B cell (primary cell): ENCODE measurements at regions not wholly inside any gene's neighbourhood (a gene's known extent, or its start where the extent isn't known, plus 50 kb on each side); places are given as distances from the start of the nearest gene placed in this dataset.

ENCODE experiments used
- ATAC-seq: fragments of 200-7000 bp; cut with Tn5 transposase; one replicate; pipeline ENCODE4 v1.10.0; 2021; ENCODE audit warnings: low read depth, mild to moderate bottlenecking, moderate number of reproducible peaks, moderate library complexity
- CTCF ChIA-PET: fragments of 350-600 bp; sonication (Branson Sonifier 250); formaldehyde crosslinking; loops from one replicate; lab custom pipeline; 2021; ENCODE audit warnings: antibody characterized with exemption, inconsistent platforms; lab: Charles Lee
- POLR2A ChIA-PET: fragments of 350-600 bp; sonication (Branson Sonifier 250); formaldehyde crosslinking; loops from one replicate; lab custom pipeline; 2021; ENCODE audit warnings: antibody characterized with exemption; lab: Charles Lee
- DNase-seq: peaks from one replicate; pipeline ENCODE4 v3.0.0; 2013
- H2AFZ ChIP-seq: 2 replicates; pipeline ENCODE4 v1.6.1; 2012; ENCODE audit warnings: mild to moderate bottlenecking, low read depth, low read length; ENCODE audit not compliant: insufficient read depth, poor library complexity, severe bottlenecking
- H3K27ac ChIP-seq, 2 donors: 1 replicate in 1 of 2; 2 replicates in 1 of 2; pipeline ENCODE4 v1.5.1; 2012 to 2013; ENCODE audit warnings: low read length in 2 of 2, mild to moderate bottlenecking in 2 of 2, moderate library complexity in 1 of 2
- H3K27me3 ChIP-seq, 4 experiments: fragments of 200-600 bp in 1 of 4; sonication (generic) in 1 of 4; replicated peaks in 1 of 4; 1 replicate in 2 of 4; 2 replicates in 2 of 4; pipeline versions ENCODE4 v1.6.1 to v1.7.0; 2013 to 2016; ENCODE audit warnings: low read length in 3 of 4, mild to moderate bottlenecking in 2 of 4, mixed read lengths in 1 of 4, moderate library complexity in 1 of 4; ENCODE audit not compliant: insufficient read depth in 4 of 4, control insufficient read depth in 3 of 4; ENCODE audit errors: control extremely low read depth in 1 of 4
- H3K36me3 ChIP-seq, 2 experiments: replicated peaks in 1 of 2; 1 replicate in 1 of 2; 2 replicates in 1 of 2; pipeline versions ENCODE4 v1.6.1 to v1.7.1; 2013; ENCODE audit warnings: low read length in 1 of 2; ENCODE audit not compliant: insufficient read depth in 2 of 2, control insufficient read depth in 1 of 2; ENCODE audit errors: control extremely low read depth in 1 of 2, extremely low read depth in 1 of 2
- H3K4me1 ChIP-seq, 2 donors: fragments of 200-600 bp in 1 of 2; sonication (generic) in 1 of 2; 1 replicate in 1 of 2; 2 replicates in 1 of 2; pipeline versions ENCODE4 v1.5.1 to v1.6.1; 2013 to 2017; ENCODE audit warnings: low read length in 2 of 2; ENCODE audit not compliant: control insufficient read depth in 2 of 2, insufficient read depth in 2 of 2
- H3K4me2 ChIP-seq: replicated peaks from 2 replicates; pipeline ENCODE3; 2012; ENCODE audit warnings: mild to moderate bottlenecking, low read depth, low read length; ENCODE audit not compliant: poor library complexity, severe bottlenecking
- H3K4me3 ChIP-seq, 5 experiments: fragments of 200-600 bp in 1 of 5; sonication (generic) in 1 of 5; 1 replicate in 3 of 5; 2 replicates in 2 of 5; pipeline versions ENCODE4 v1.5.1 to v1.7.0; 2011 to 2016; ENCODE audit warnings: low read length in 4 of 5, mild to moderate bottlenecking in 4 of 5, low read depth in 2 of 5, control low read depth in 1 of 5, moderate library complexity in 1 of 5; ENCODE audit not compliant: insufficient read depth in 1 of 5; ENCODE audit errors: control extremely low read depth in 1 of 5, extremely low read depth in 1 of 5
- H3K79me2 ChIP-seq: fragments of 200-600 bp; sonication (generic); one replicate; pipeline ENCODE4 v1.6.0; 2016; ENCODE audit warnings: low read length; ENCODE audit not compliant: control insufficient read depth, insufficient read depth
- H3K9ac ChIP-seq: fragments of 200-600 bp; sonication (generic); 2 replicates; pipeline ENCODE4 v1.6.1; 2017; ENCODE audit warnings: mild to moderate bottlenecking, low read length, moderate library complexity
- H3K9me3 ChIP-seq, 3 donors: one replicate each; pipeline versions ENCODE4 v1.6.1 to v1.7.1; 2013; ENCODE audit warnings: low read length in 2 of 3; ENCODE audit not compliant: control insufficient read depth in 2 of 3, insufficient read depth in 1 of 3; ENCODE audit errors: control extremely low read depth in 1 of 3
- H4K20me1 ChIP-seq: 2 replicates; pipeline ENCODE4 v1.6.0; 2012; ENCODE audit warnings: mild to moderate bottlenecking, low read length; ENCODE audit not compliant: insufficient read depth, control insufficient read depth, poor library complexity, severe bottlenecking
- H3K27ac Mint-ChIP-seq: one replicate; pipeline ENCODE4 v1.8.0; 2021; ENCODE audit warnings: mixed read lengths
- H3K27me3 Mint-ChIP-seq: one replicate; pipeline ENCODE4 v1.8.0; 2021; ENCODE audit warnings: mixed read lengths
- H3K4me1 Mint-ChIP-seq: one replicate; pipeline ENCODE4 v1.8.0; 2021; ENCODE audit warnings: mixed read lengths
- H3K4me3 Mint-ChIP-seq: one replicate; pipeline ENCODE4 v1.8.0; 2021; ENCODE audit warnings: mixed read lengths
- H3K9me3 Mint-ChIP-seq: one replicate; pipeline ENCODE4 v1.8.0; 2022; ENCODE audit warnings: mixed read lengths; ENCODE audit not compliant: insufficient read depth
- EZH2 ChIP-seq: IDR thresholded peaks from 2 replicates; pipeline ENCODE4 v1.6.1; 2012; ENCODE audit warnings: borderline replicate concordance, low read depth, mild to moderate bottlenecking, moderate library complexity, low read length; ENCODE audit not compliant: insufficient read depth, poor library complexity, severe bottlenecking
- WGBS: methylation state at CpG from one replicate; pipeline ENCODE4 v1.1.5; 2013; ENCODE audit warnings: missing lambda C conversion rate; ENCODE audit not compliant: insufficient coverage; 5-methylcytosine and 5-hydroxymethylcytosine counted together
- intact Hi-C: fragments of 100-400 bp; cut with micrococcal nuclease; formaldehyde crosslinking; loops from one replicate; pipeline ENCODE4 v1.10.0; 2022
- TF ChIP-seq, protein P1 (sequence below): fragments of 200-600 bp; IDR thresholded peaks from one replicate; pipeline ENCODE4 v1.8.0; 2022; ENCODE audit warnings: antibody characterized with exemption, mild to moderate bottlenecking

DNA sequence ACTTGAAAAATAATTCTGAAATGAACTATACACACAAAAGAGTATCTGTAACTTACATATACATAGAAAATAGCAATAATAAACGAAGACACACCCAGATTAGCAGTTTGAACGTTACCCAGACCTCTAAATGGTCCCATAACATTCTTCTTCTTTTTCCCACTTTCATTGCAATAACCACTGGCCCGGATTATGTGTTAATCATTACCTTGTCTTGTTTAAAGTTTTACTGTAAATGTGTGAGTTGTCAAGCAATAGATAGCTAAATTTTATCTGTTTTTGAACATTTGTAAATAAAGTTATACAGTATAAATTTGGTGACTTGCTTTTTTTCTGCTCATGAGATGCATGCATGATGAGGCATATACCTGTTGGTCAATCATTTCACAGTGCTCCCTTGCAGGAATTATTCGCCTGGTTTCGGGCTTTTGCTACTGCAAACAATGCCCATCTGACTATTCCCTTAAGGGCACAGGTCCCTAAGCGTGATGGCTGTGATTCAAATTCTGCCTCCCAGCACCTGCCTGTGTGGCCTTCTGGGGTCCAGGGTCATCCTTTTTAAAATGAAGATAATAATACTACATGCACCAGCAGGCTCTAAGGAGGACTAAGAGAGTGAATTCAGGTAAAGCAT lies 66.1 kb downstream of the GADD45G start:
- DNase-seq (no peak), ATAC-seq (no peak)
- H3K9ac ChIP-seq = no peak overlapping the region
- intact Hi-C loops = no loop called here
- Mint-ChIP-seq H3K27me3 (peaks cover 6% of the 10 kb centered on the region), H3K9me3 (no peaks in the 10 kb centered on the region), H3K4me3 (no peak overlapping the region), H3K4me1 (no peaks in the 10 kb centered on the region), H3K27ac (no peak overlapping the region)
- TF ChIP-seq, protein P1, sequence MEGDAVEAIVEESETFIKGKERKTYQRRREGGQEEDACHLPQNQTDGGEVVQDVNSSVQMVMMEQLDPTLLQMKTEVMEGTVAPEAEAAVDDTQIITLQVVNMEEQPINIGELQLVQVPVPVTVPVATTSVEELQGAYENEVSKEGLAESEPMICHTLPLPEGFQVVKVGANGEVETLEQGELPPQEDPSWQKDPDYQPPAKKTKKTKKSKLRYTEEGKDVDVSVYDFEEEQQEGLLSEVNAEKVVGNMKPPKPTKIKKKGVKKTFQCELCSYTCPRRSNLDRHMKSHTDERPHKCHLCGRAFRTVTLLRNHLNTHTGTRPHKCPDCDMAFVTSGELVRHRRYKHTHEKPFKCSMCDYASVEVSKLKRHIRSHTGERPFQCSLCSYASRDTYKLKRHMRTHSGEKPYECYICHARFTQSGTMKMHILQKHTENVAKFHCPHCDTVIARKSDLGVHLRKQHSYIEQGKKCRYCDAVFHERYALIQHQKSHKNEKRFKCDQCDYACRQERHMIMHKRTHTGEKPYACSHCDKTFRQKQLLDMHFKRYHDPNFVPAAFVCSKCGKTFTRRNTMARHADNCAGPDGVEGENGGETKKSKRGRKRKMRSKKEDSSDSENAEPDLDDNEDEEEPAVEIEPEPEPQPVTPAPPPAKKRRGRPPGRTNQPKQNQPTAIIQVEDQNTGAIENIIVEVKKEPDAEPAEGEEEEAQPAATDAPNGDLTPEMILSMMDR = no peak
- TF ChIP-seq EZH2 = no peak
- no peaks in the 10 kb centered on the region for H3K79me2 ChIP-seq
- no peaks in the 10 kb centered on the region for H3K4me1 ChIP-seq
- ChIA-PET POLR2A (no interaction called here), CTCF (no interaction called here)
- 100% methylated on average over 3 of the region's 6 CpGs for WGBS
- no peaks in the 10 kb centered on the region for H4K20me1 ChIP-seq
- no peak overlapping the region for H2AFZ ChIP-seq
- H3K4me2 ChIP-seq = no peak overlapping the region
- H3K4me3 ChIP-seq = no peak overlapping the region
- H3K27me3 ChIP-seq = peaks cover 0 to 4% (median 2%) of the 10 kb centered on the region in 4 experiments
- H3K27ac ChIP-seq = no peak overlapping the region
- peaks cover 0 to 11% (median 0%) of the 10 kb centered on the region in 3 donors for H3K9me3 ChIP-seq
- H3K36me3 ChIP-seq = no peaks in the 10 kb centered on the region

DNA sequence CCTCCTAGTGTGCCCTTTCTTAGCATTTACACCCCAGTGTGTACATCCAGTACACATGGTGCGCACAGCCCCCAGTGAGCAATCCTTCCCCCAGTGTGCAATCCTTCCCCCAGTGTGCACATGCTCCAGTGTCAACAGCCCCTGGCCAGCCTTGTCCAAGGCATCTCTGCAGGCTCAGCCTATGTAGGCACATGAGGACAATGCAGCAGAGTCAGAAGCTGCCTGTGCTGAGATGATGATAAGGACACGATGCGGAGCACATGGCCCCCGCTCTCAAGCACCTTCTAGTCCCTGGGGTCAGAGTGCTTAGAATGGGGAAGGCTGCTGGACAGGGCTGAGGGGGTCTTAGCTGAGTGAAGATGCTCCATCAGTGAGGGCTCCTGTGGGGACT lies 69.8 kb downstream of the GADD45G start:
- H3K9ac ChIP-seq = no peak overlapping the region
- ChIA-PET POLR2A (no interaction called here), CTCF (no interaction called here)
- H4K20me1 ChIP-seq = no peaks in the 10 kb centered on the region
- H2AFZ ChIP-seq = no peak overlapping the region
- no peak overlapping the region for H3K4me3 Mint-ChIP-seq
- H3K27ac Mint-ChIP-seq = no peak overlapping the region
- H3K27me3 ChIP-seq = no peaks in the 10 kb centered on the region
- TF ChIP-seq, protein P1 = no peak
- no peak for TF ChIP-seq EZH2
- H3K4me1 ChIP-seq = no peaks in the 10 kb centered on the region
- no peak overlapping the region for H3K4me3 ChIP-seq
- DNase-seq (no peak), ATAC-seq (no peak)
- H3K4me1 Mint-ChIP-seq = no peaks in the 10 kb centered on the region
- H3K27me3 Mint-ChIP-seq = peaks cover 6% of the 10 kb centered on the region
- peaks cover 0 to 11% (median 0%) of the 10 kb centered on the region in 3 donors for H3K9me3 ChIP-seq
- no peak overlapping the region for H3K27ac ChIP-seq
- intact Hi-C loops = no loop called here
- H3K4me2 ChIP-seq = no peak overlapping the region
- WGBS = 100% methylated on average over 4 of the region's 4 CpGs
- H3K36me3 ChIP-seq = no peaks in the 10 kb centered on the region
- no peaks in the 10 kb centered on the region for H3K79me2 ChIP-seq
- H3K9me3 Mint-ChIP-seq = no peaks in the 10 kb centered on the region
